Osteoblast (primary cell): ENCODE measurements at regions not wholly inside any gene's neighbourhood (a gene's known extent, or its start where the extent isn't known, plus 50 kb on each side); places are given as distances from the start of the nearest gene placed in this dataset.

Experiments
- DNase-seq: peaks from one replicate; pipeline ENCODE4 v3.0.0; 2011; ENCODE audit warnings: low spot score, mixed read lengths; ENCODE audit not compliant: insufficient read length; ENCODE audit errors: missing footprints
- H2AFZ ChIP-seq: 2 replicates; pipeline ENCODE4 v1.6.0; 2011; ENCODE audit warnings: mild to moderate bottlenecking, low read length
- H3K27ac ChIP-seq: 2 replicates; pipeline ENCODE4 v1.5.1; 2011; ENCODE audit warnings: mild to moderate bottlenecking, low read depth, low read length, moderate library complexity
- H3K27me3 ChIP-seq: 2 replicates; pipeline ENCODE4 v1.6.0; 2012; ENCODE audit warnings: mild to moderate bottlenecking, control low read depth, inconsistent platforms, low read length, moderate library complexity; ENCODE audit not compliant: insufficient read depth
- H3K36me3 ChIP-seq: 2 replicates; pipeline ENCODE4 v1.5.1; 2011; ENCODE audit warnings: mild to moderate bottlenecking, low read length, control low read depth, moderate library complexity; ENCODE audit not compliant: insufficient read depth
- H3K4me1 ChIP-seq: 2 replicates; pipeline ENCODE4 v1.5.1; 2011; ENCODE audit warnings: mild to moderate bottlenecking, low read length, control low read depth, moderate library complexity; ENCODE audit not compliant: insufficient read depth
- H3K4me2 ChIP-seq: 2 replicates; pipeline ENCODE4 v1.6.0; 2011; ENCODE audit warnings: mild to moderate bottlenecking, low read length; ENCODE audit not compliant: insufficient read depth
- H3K4me3 ChIP-seq: fragments of 200-600 bp; sonication (generic); 3 replicates; pipeline ENCODE4 v1.5.1; 2012; ENCODE audit warnings: mild to moderate bottlenecking, low read length, inconsistent platforms; ENCODE audit not compliant: insufficient read depth
- H3K79me2 ChIP-seq: 2 replicates; pipeline ENCODE4 v1.6.0; 2012; ENCODE audit warnings: mild to moderate bottlenecking, low read length, control low read depth, inconsistent platforms; ENCODE audit not compliant: insufficient read depth
- H3K9me3 ChIP-seq: 2 replicates; pipeline ENCODE4 v1.5.1; 2011; ENCODE audit warnings: low read depth, low read length, control low read depth
- H4K20me1 ChIP-seq: 2 replicates; pipeline ENCODE4 v1.6.0; 2012; ENCODE audit warnings: mild to moderate bottlenecking, low read length, control low read depth; ENCODE audit not compliant: insufficient read depth
- CTCF ChIP-seq: IDR thresholded peaks from 2 replicates; pipeline ENCODE4 v1.5.1; 2011; ENCODE audit warnings: mild to moderate bottlenecking, low read depth, low read length, moderate library complexity; ENCODE audit errors: extremely low read depth

GRCh38 chr21:20452935-20453334 lies 545.3 kb upstream of the NCAM2 start:
- Histone ChIP-seq H3K27me3 (no peaks in the 10 kb centered on the region), H3K4me2 (no peak overlapping the region), H4K20me1 (no peaks in the 10 kb centered on the region), H2AFZ (no peak overlapping the region), H3K79me2 (no peaks in the 10 kb centered on the region), H3K4me1 (no peaks in the 10 kb centered on the region), H3K36me3 (no peaks in the 10 kb centered on the region), H3K4me3 (no peak overlapping the region), H3K27ac (no peak overlapping the region), H3K9me3 (no peaks in the 10 kb centered on the region)
- no peak for TF ChIP-seq CTCF
- no peak for DNase-seq

GRCh38 chr21:20459838-20460237 lies 538.4 kb upstream of the NCAM2 start:
- no peak overlapping the region for H2AFZ ChIP-seq
- DNase-seq: no peak
- H3K27ac ChIP-seq: no peak overlapping the region
- H3K4me3 ChIP-seq: no peak overlapping the region
- H3K79me2 ChIP-seq: no peaks in the 10 kb centered on the region
- no peak for TF ChIP-seq CTCF
- no peak overlapping the region for H3K4me2 ChIP-seq
- no peaks in the 10 kb centered on the region for H3K4me1 ChIP-seq
- no peaks in the 10 kb centered on the region for H3K9me3 ChIP-seq
- no peaks in the 10 kb centered on the region for H3K27me3 ChIP-seq
- H4K20me1 ChIP-seq: no peaks in the 10 kb centered on the region
- no peaks in the 10 kb centered on the region for H3K36me3 ChIP-seq

GRCh38 chr21:20463362-20463761 lies 534.8 kb upstream of the NCAM2 start:
- peaks cover 2% of the 10 kb centered on the region for H3K9me3 ChIP-seq
- no peak overlapping the region for H3K27ac ChIP-seq
- no peak overlapping the region for H3K4me2 ChIP-seq
- TF ChIP-seq CTCF: no peak
- H2AFZ ChIP-seq: no peak overlapping the region
- H3K36me3 ChIP-seq: no peaks in the 10 kb centered on the region
- DNase-seq: no peak
- no peaks in the 10 kb centered on the region for H3K4me1 ChIP-seq
- H3K4me3 ChIP-seq: no peak overlapping the region
- no peaks in the 10 kb centered on the region for H3K79me2 ChIP-seq
- H3K27me3 ChIP-seq: no peaks in the 10 kb centered on the region
- H4K20me1 ChIP-seq: no peaks in the 10 kb centered on the region

- H3K27ac ChIP-seq: no peak overlapping the region
- H3K4me2 ChIP-seq: no peak overlapping the region
- H4K20me1 ChIP-seq: no peaks in the 10 kb centered on the region
- DNase-seq: no peak
- H3K9me3 ChIP-seq: peaks cover 6% of the 10 kb centered on the region
- no peaks in the 10 kb centered on the region for H3K79me2 ChIP-seq
- TF ChIP-seq CTCF: no peak
- no peaks in the 10 kb centered on the region for H3K4me1 ChIP-seq
- H3K36me3 ChIP-seq: no peaks in the 10 kb centered on the region
- no peaks in the 10 kb centered on the region for H3K27me3 ChIP-seq
- no peak overlapping the region for H2AFZ ChIP-seq
- no peak overlapping the region for H3K4me3 ChIP-seq
Observed at GRCh38 chr21:20469361-20469760, 528.8 kb upstream of the NCAM2 start.
